Prostate gland (tissue), 2 donors: ENCODE measurements at regions not wholly inside any gene's neighbourhood (a gene's known extent, or its start where the extent isn't known, plus 50 kb on each side); places are given as distances from the start of the nearest gene placed in this dataset.

Experiments
- CTCF ChIP-seq, 4 experiments: fragments of 200-600 bp in 2 of 4; fragments of 450-650 bp in 2 of 4; sonication (generic) in 2 of 4; IDR thresholded peaks; 1 replicate in 3 of 4; 2 replicates in 1 of 4; pipeline ENCODE4 v1.5.1; 2016 to 2019; ENCODE audit warnings: antibody characterized with exemption in 4 of 4, mild to moderate bottlenecking in 2 of 4, moderate library complexity in 2 of 4
- POLR2A ChIP-seq: fragments of 450-650 bp; IDR thresholded peaks from one replicate; pipeline ENCODE4 v1.6.1; 2016; ENCODE audit warnings: antibody characterized with exemption, mild to moderate bottlenecking
- POLR2AphosphoS5 ChIP-seq: sonication (generic); formaldehyde crosslinking; IDR thresholded peaks from one replicate; pipeline ENCODE4 v1.6.1; 2017; ENCODE audit warnings: antibody characterized with exemption

DNA sequence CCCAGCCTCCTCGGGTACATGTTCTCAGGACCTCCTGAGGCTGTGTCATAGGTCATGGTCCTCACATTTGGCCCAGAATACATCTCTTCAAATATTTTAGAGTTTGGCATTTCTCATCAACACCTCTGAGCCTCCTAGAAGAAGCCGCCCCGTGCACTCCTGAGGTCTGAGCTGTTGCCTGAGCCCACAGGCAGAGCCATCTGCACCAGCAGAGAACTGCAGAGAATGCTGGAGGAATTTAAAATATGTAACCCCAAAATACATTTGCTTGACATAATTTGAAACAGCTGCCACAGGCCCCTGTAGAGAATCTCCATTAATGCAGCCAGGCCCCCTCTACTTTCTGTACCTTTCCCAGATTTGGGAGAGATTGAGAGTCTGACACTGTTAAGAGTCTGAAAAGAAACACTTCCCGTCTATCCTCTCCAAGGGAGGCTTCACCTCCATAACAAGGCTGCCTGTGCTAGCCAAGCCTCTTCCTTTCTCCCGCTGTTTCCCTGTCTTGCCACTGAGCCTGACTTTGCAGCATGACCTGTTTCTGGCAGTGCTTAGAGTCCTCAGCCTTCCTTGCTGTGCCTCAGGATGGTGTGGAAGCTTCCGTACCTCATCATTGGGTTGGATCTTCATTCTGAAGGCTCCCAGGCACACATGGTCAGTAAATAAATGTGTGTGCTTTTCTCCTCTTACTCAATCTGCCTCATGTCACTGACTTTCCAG is 95.4 kb upstream of the SFSWAP start:
- TF ChIP-seq POLR2AphosphoS5 (no peak), CTCF (IDR thresholded peaks at IDR 0.05) (no peak), POLR2A (no peak)
